ENCODE measurements at regions not wholly inside any gene's neighbourhood (a gene's known extent, or its start where the extent isn't known, plus 50 kb on each side); places are given as distances from the start of the nearest gene placed in this dataset.

GRCh38 chr11:92657226-92657625, 312.2 kb upstream of the MTNR1B start:
- Histone ChIP-seq H3K4me3 (no peak overlapping the region), H3K4me1 (no peaks in the 10 kb centered on the region), H3K36me3 (no peaks in the 10 kb centered on the region), H3K27ac (no peak overlapping the region), H3K9me3 (no peaks in the 10 kb centered on the region), H3K27me3 (no peaks in the 10 kb centered on the region)
- 62 to 78% (median 75%) methylated on average over 2 of the region's 2 CpGs for WGBS, 5 donors
- no peak for DNase-seq
- TF ChIP-seq EP300 (IDR thresholded peaks at IDR 0.05) (no peak), POLR2A (IDR thresholded peaks at IDR 0.05) (no peak), POLR2AphosphoS5 (IDR thresholded peaks at IDR 0.05) (no peak), CTCF (IDR thresholded peaks at IDR 0.05) (no peak)
- intact Hi-C loops (cut with DNase I; ENCODE audit: low total_unique reads), result no loop called here

GRCh38 chr11:92658733-92659132, 310.7 kb upstream of the MTNR1B start:
- Histone ChIP-seq H3K4me3 (no peak overlapping the region), H3K9me3 (no peaks in the 10 kb centered on the region), H3K27ac (no peak overlapping the region), H3K36me3 (no peaks in the 10 kb centered on the region), H3K4me1 (no peaks in the 10 kb centered on the region), H3K27me3 (no peaks in the 10 kb centered on the region)
- intact Hi-C loops (cut with DNase I; ENCODE audit: low total_unique reads), result no loop called here
- TF ChIP-seq POLR2A (IDR thresholded peaks at IDR 0.05), result no peak
- WGBS, 5 donors, result 86 to 95% (median 90%) methylated on average over 2 of the region's 2 CpGs
- no peak for DNase-seq

- no peaks in the 10 kb centered on the region for H3K27me3 ChIP-seq
- DNase-seq, result no peak
- H3K4me3 ChIP-seq, result no peak overlapping the region
- H3K4me1 ChIP-seq, result no peaks in the 10 kb centered on the region
- no peaks in the 10 kb centered on the region for H3K9me3 ChIP-seq
- no peak for TF ChIP-seq CTCF (IDR thresholded peaks at IDR 0.05)
- TF ChIP-seq POLR2AphosphoS5 (IDR thresholded peaks at IDR 0.05), result no peak
- no peak for TF ChIP-seq POLR2A (IDR thresholded peaks at IDR 0.05)
- TF ChIP-seq EP300 (IDR thresholded peaks at IDR 0.05), result no peak
- H3K27ac ChIP-seq, result no peak overlapping the region
- 69 to 86% (median 78%) methylated on average over 3 of the region's 3 CpGs for WGBS, 5 donors
- intact Hi-C loops (cut with DNase I; ENCODE audit: low total_unique reads), result no loop called here
- no peaks in the 10 kb centered on the region for H3K36me3 ChIP-seq
These were observed 309.7 kb upstream of the MTNR1B start for GRCh38 chr11:92659793-92660192.

GRCh38 chr11:92662601-92663360, 306.7 kb upstream of the MTNR1B start:
- intact Hi-C loops (cut with DNase I; ENCODE audit: low total_unique reads), result no loop called here
- WGBS, 5 donors, result 77 to 89% (median 78%) methylated on average over 6 of the region's 6 CpGs

More at GRCh38 chr11:92662601-92663360, 306.7 kb upstream of the MTNR1B start:
- Histone ChIP-seq H3K27ac (no peak overlapping the region), H3K9me3 (no peaks in the 10 kb centered on the region), H3K4me1 (no peaks in the 10 kb centered on the region), H3K4me3 (no peak overlapping the region), H3K27me3 (no peaks in the 10 kb centered on the region), H3K36me3 (no peaks in the 10 kb centered on the region)
- no peak for TF ChIP-seq CTCF (IDR thresholded peaks at IDR 0.05)
- TF ChIP-seq POLR2A (IDR thresholded peaks at IDR 0.05), result no peak
- no peak for TF ChIP-seq EP300 (IDR thresholded peaks at IDR 0.05)
- TF ChIP-seq POLR2AphosphoS5 (IDR thresholded peaks at IDR 0.05), result no peak
- no peak for DNase-seq

Measured in stomach (tissue), 8 donors.